ENCODE measurements at regions not wholly inside any gene's neighbourhood (a gene's known extent, or its start where the extent isn't known, plus 50 kb on each side); places are given as distances from the start of the nearest gene placed in this dataset.

GRCh38 chr7:25946181-25946580 is 205.8 kb upstream of the NFE2L3 start:
- TF ChIP-seq CTCF (IDR thresholded peaks at IDR 0.05) (no peak), POLR2A (IDR thresholded peaks at IDR 0.05) (no peak)

Measured in gastroesophageal sphincter (tissue), 3 donors.